HCT116 (cell line): ENCODE measurements at regions not wholly inside any gene's neighbourhood (a gene's known extent, or its start where the extent isn't known, plus 50 kb on each side); places are given as distances from the start of the nearest gene placed in this dataset.

ENCODE experiments used
- ATAC-seq: fragments of 200-7000 bp; cut with Tn5 transposase; 2 replicates; pipeline ENCODE4 v1.9.1; 2020; ENCODE audit warnings: mild to moderate bottlenecking, moderate library complexity
- BruUV-seq: library from RNA; stranded (reverse); fragments of 400-500 nt; replicated peaks from 2 replicates; lab custom pipeline; 2021; lab: Mats Ljungman, UMichigan
- CTCF ChIA-PET: fragments of 300-600 bp; sonication (Branson Sonifier 250); formaldehyde crosslinking; loops from one replicate; lab custom pipeline; 2021; ENCODE audit warnings: antibody characterized with exemption; lab: Charles Lee
- POLR2A ChIA-PET: fragments of 300-600, 350-600 bp; sonication (Branson Sonifier 250); formaldehyde crosslinking; loops from one replicate; lab custom pipeline; 2021; ENCODE audit warnings: antibody characterized with exemption; lab: Charles Lee
- RAD21 ChIA-PET, 2 experiments: fragments of 300-600 bp; sonication (Branson Sonifier 250); formaldehyde crosslinking; loops; one replicate each; lab custom pipeline; 2023; ENCODE audit warnings: low total read pairs in 2 of 2; ENCODE audit not compliant: uncharacterized antibody in 2 of 2, unreplicated experiment in 2 of 2, low non-redundant PET in 1 of 2; lab: Charles Lee
- DNase-seq: peaks from one replicate; pipeline ENCODE4 v3.0.0-alpha.2; 2010; ENCODE audit warnings: low read depth, low spot score
- H2AFZ ChIP-seq: fragments of 200-600 bp; shearing (Covaris generic), sonication (generic); 2 replicates; pipeline ENCODE4 v1.6.1; 2017; ENCODE audit warnings: low read depth, mixed run types, mixed read lengths, antibody characterized with exemption, low read length; ENCODE audit not compliant: poor library complexity, severe bottlenecking
- H3K27ac ChIP-seq: 2 replicates; pipeline ENCODE4 v1.5.1; 2012; ENCODE audit warnings: low read depth, low read length
- H3K27me3 ChIP-seq: fragments of 200-600 bp; sonication (generic); 2 replicates; pipeline ENCODE4 v1.6.1; 2016; ENCODE audit warnings: mixed run types, low read length, mixed read lengths; ENCODE audit not compliant: insufficient read depth
- H3K36me3 ChIP-seq, 2 experiments: fragments of 200-500 bp in 1 of 2; fragments of 200-600 bp in 1 of 2; sonication (Bioruptor generic) in 1 of 2; sonication (generic) in 1 of 2; 2 replicates each; pipeline versions ENCODE4 v1.5.1 to v1.6.1; 2014 to 2016; ENCODE audit warnings: low read length in 2 of 2, inconsistent platforms in 1 of 2, mixed read lengths in 1 of 2, mixed run types in 1 of 2; ENCODE audit not compliant: insufficient read depth in 2 of 2, control insufficient read depth in 1 of 2
- H3K4me1 ChIP-seq, 2 experiments: fragments of 200-600 bp in 1 of 2; sonication (generic) in 1 of 2; 2 replicates each; pipeline versions ENCODE4 v1.5.1 to v1.6.1; 2012 to 2017; ENCODE audit warnings: low read length in 2 of 2, inconsistent platforms in 1 of 2, mild to moderate bottlenecking in 1 of 2, mixed read lengths in 1 of 2, mixed run types in 1 of 2, moderate library complexity in 1 of 2; ENCODE audit not compliant: insufficient read depth in 2 of 2, control insufficient read depth in 1 of 2
- H3K4me2 ChIP-seq: fragments of 200-600 bp; sonication (generic); 2 replicates; pipeline ENCODE4 v1.6.1; 2017; ENCODE audit warnings: mixed run types, low read length, mixed read lengths
- H3K4me3 ChIP-seq, 2 experiments: fragments of 200-600 bp in 1 of 2; sonication (generic) in 1 of 2; replicated peaks in 1 of 2; 2 replicates each; pipeline ENCODE4 v1.5.1; 2011 to 2016; ENCODE audit warnings: low read length in 2 of 2, control low read depth in 1 of 2, low read depth in 1 of 2, mild to moderate bottlenecking in 1 of 2, mixed read lengths in 1 of 2, mixed run types in 1 of 2
- H3K79me2 ChIP-seq: fragments of 200-600 bp; sonication (generic); 2 replicates; pipeline ENCODE4 v1.6.1; 2017; ENCODE audit warnings: mild to moderate bottlenecking, mixed run types, low read length, moderate library complexity, mixed read lengths; ENCODE audit not compliant: insufficient read depth
- H3K9ac ChIP-seq: fragments of 200-600 bp; sonication (generic); 2 replicates; pipeline ENCODE4 v1.6.1; 2016; ENCODE audit warnings: low read length, mixed read lengths
- H3K9me2 ChIP-seq: fragments of 200-600 bp; sonication (generic), shearing (Covaris generic); 2 replicates; pipeline ENCODE4 v1.6.1; 2017; ENCODE audit warnings: mixed run types, mild to moderate bottlenecking, moderate library complexity; ENCODE audit not compliant: insufficient read depth
- H3K9me3 ChIP-seq, 2 experiments: fragments of 200-500 bp in 1 of 2; fragments of 200-600 bp in 1 of 2; sonication (Bioruptor generic) in 1 of 2; sonication (generic) in 1 of 2; 2 replicates each; pipeline ENCODE4 v1.6.1; 2014 to 2017; ENCODE audit warnings: low read length in 2 of 2, mixed read lengths in 2 of 2, inconsistent platforms in 1 of 2, low read depth in 1 of 2, mild to moderate bottlenecking in 1 of 2, mixed run types in 1 of 2, moderate library complexity in 1 of 2; ENCODE audit not compliant: control insufficient read depth in 1 of 2, insufficient read depth in 1 of 2
- H4K20me1 ChIP-seq: fragments of 200-600 bp; sonication (generic), shearing (Covaris generic); 2 replicates; pipeline ENCODE4 v1.6.1; 2017; ENCODE audit warnings: mixed run types, mild to moderate bottlenecking, moderate library complexity; ENCODE audit not compliant: insufficient read depth
- CBX3 ChIP-seq: IDR thresholded peaks from 2 replicates; pipeline ENCODE4 v1.6.1; 2012; ENCODE audit warnings: low read depth
- CTCF ChIP-seq, 3 experiments: fragments of 200-600 bp in 1 of 3; sonication (generic) in 1 of 3; IDR thresholded peaks in 2 of 3; conservative IDR thresholded peaks in 1 of 3; 2 replicates each; pipeline ENCODE4 v1.5.1; 2012 to 2017; ENCODE audit warnings: low read depth in 2 of 3, low read length in 2 of 3, antibody characterized with exemption in 1 of 3, borderline replicate concordance in 1 of 3, control low read depth in 1 of 3, mild to moderate bottlenecking in 1 of 3, mixed read lengths in 1 of 3, mixed run types in 1 of 3, moderate library complexity in 1 of 3; ENCODE audit not compliant: insufficient read depth in 1 of 3
- EGR1 ChIP-seq: IDR thresholded peaks from 2 replicates; pipeline ENCODE4 v1.6.1; 2012; ENCODE audit warnings: low read depth
- EZH2 ChIP-seq: fragments of 200-600 bp; sonication (generic); IDR thresholded peaks from 2 replicates; pipeline ENCODE4 v1.6.1; 2017; ENCODE audit warnings: antibody characterized with exemption, mixed run types
- JUND ChIP-seq: IDR thresholded peaks from 2 replicates; pipeline ENCODE4 v1.6.1; 2012
- POLR2A ChIP-seq: IDR thresholded peaks from 2 replicates; pipeline ENCODE4 v1.7.0; 2011; ENCODE audit warnings: borderline replicate concordance; ENCODE audit not compliant: insufficient read depth, insufficient read length; ENCODE audit errors: extremely low read depth
- RAD21 ChIP-seq: IDR thresholded peaks from 2 replicates; pipeline ENCODE4 v1.6.1; 2012; ENCODE audit warnings: low read depth, mild to moderate bottlenecking
- SIN3A ChIP-seq: IDR thresholded peaks from 2 replicates; pipeline ENCODE4 v1.6.1; 2012; ENCODE audit warnings: low read depth
- SP1 ChIP-seq: IDR thresholded peaks from 2 replicates; pipeline ENCODE4 v1.6.1; 2012; ENCODE audit warnings: low read depth
- SRF ChIP-seq: IDR thresholded peaks from 2 replicates; pipeline ENCODE4 v1.6.1; 2012; ENCODE audit warnings: low read depth
- TCF7L2 ChIP-seq: IDR thresholded peaks from 2 replicates; pipeline ENCODE4 v1.7.0; 2011; ENCODE audit warnings: borderline replicate concordance, inconsistent platforms; ENCODE audit not compliant: insufficient read depth, insufficient read length; ENCODE audit errors: extremely low read depth
- YY1 ChIP-seq: IDR thresholded peaks from 2 replicates; pipeline ENCODE4 v1.6.1; 2011; ENCODE audit warnings: low read length, low read depth, moderate library complexity, mild to moderate bottlenecking; ENCODE audit not compliant: insufficient replicate concordance; ENCODE audit errors: extremely low read depth
- ZFX ChIP-seq: fragments of 450-650 bp; IDR thresholded peaks from 2 replicates; pipeline ENCODE4 v1.6.1; 2017
- ZNF274 ChIP-seq: fragments of 200-500 bp; sonication (Bioruptor generic); IDR thresholded peaks from 2 replicates; pipeline ENCODE4 v1.6.1; 2014; ENCODE audit warnings: mild to moderate bottlenecking, low read depth, low read length, inconsistent platforms
- intact Hi-C: fragments of 100-400 bp; cut with micrococcal nuclease; formaldehyde crosslinking; loops from 2 replicates; pipeline ENCODE4 v1.10.0; 2022
- TF ChIP-seq, protein P1 (sequence below): IDR thresholded peaks from 2 replicates; pipeline ENCODE4 v1.6.1; 2011; ENCODE audit warnings: mild to moderate bottlenecking, low read length, moderate library complexity; ENCODE audit not compliant: insufficient replicate concordance; ENCODE audit errors: extremely low read depth
- TF ChIP-seq, protein P2 (sequence below): IDR thresholded peaks from 2 replicates; pipeline ENCODE4 v1.6.1; 2012
- TF ChIP-seq, protein P3 (sequence below): IDR thresholded peaks from 2 replicates; pipeline ENCODE4 v1.6.1; 2012

- TF ChIP-seq, protein P1, sequence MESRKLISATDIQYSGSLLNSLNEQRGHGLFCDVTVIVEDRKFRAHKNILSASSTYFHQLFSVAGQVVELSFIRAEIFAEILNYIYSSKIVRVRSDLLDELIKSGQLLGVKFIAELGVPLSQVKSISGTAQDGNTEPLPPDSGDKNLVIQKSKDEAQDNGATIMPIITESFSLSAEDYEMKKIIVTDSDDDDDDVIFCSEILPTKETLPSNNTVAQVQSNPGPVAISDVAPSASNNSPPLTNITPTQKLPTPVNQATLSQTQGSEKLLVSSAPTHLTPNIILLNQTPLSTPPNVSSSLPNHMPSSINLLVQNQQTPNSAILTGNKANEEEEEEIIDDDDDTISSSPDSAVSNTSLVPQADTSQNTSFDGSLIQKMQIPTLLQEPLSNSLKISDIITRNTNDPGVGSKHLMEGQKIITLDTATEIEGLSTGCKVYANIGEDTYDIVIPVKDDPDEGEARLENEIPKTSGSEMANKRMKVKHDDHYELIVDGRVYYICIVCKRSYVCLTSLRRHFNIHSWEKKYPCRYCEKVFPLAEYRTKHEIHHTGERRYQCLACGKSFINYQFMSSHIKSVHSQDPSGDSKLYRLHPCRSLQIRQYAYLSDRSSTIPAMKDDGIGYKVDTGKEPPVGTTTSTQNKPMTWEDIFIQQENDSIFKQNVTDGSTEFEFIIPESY: no peak
- TF ChIP-seq, protein P2, sequence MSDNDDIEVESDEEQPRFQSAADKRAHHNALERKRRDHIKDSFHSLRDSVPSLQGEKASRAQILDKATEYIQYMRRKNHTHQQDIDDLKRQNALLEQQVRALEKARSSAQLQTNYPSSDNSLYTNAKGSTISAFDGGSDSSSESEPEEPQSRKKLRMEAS: no peak
- TF ChIP-seq, protein P3, sequence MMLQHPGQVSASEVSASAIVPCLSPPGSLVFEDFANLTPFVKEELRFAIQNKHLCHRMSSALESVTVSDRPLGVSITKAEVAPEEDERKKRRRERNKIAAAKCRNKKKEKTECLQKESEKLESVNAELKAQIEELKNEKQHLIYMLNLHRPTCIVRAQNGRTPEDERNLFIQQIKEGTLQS: no peak
Measured at GRCh38 chr11:17138562-17138961, 61.1 kb upstream of the RPS13 start (continued).

GRCh38 chr11:17135916-17136683, 58.6 kb upstream of the RPS13 start:
- no peak for ATAC-seq
- Histone ChIP-seq H3K9me3 (no peaks in the 10 kb centered on the region), H3K36me3 (peaks cover 3 to 9% of the 10 kb centered on the region in 2 experiments; a peak in 3 of 4 replicates), H3K27ac (no peak overlapping the region), H3K79me2 (no peaks in the 10 kb centered on the region), H2AFZ (no peak overlapping the region), H3K27me3 (no peaks in the 10 kb centered on the region), H3K4me3 (no peak overlapping the region), H3K4me2 (no peak overlapping the region), H3K9me2 (no peaks in the 10 kb centered on the region), H4K20me1 (no peaks in the 10 kb centered on the region), H3K9ac (no peak overlapping the region), H3K4me1 (no peaks in the 10 kb centered on the region)
- RAD21 ChIA-PET: no interaction called here
- BruUV-seq: no TSS peak
- intact Hi-C loops: no loop called here
- TF ChIP-seq JUND (no peak), POLR2A (no peak), EGR1 (no peak), CBX3 (no peak), YY1 (no peak), RAD21 (no peak), ZFX (no peak), ZNF274 (no peak), SRF (no peak), SIN3A (no peak), EZH2 (no peak), SP1 (no peak), CTCF (IDR thresholded peaks at IDR 0.05 in 2 of 3, conservative IDR thresholded peaks at IDR 0.05 in 1 of 3; ENCODE audit: borderline replicate concordance in 1 of 3, insufficient read depth in 1 of 3, low read depth in 2 of 3, low read length in 2 of 3) (no peak), TCF7L2 (no peak)
- TF ChIP-seq, protein P3: no peak
- CTCF ChIA-PET: no interaction called here
- no peak for DNase-seq
- POLR2A ChIA-PET: interaction anchor here (1.9 kb wide), 1 partner anchor 16 kb away, joined by 4 read pairs; no protein-coding TSS in a partner anchor
